ENCODE measurements at regions not wholly inside any gene's neighbourhood (a gene's known extent, or its start where the extent isn't known, plus 50 kb on each side); places are given as distances from the start of the nearest gene placed in this dataset.

- TF ChIP-seq CTCF (IDR thresholded peaks at IDR 0.05; ENCODE audit: poor library complexity) (no peak), EZH2 (IDR thresholded peaks at IDR 0.05; ENCODE audit: borderline replicate concordance) (no peak)
Measured at GRCh38 chr4:41870035-41870434, 65.2 kb upstream of the TMEM33 start.

All from hepatocyte (in vitro differentiated cells).